H9 (cell line): ENCODE measurements at regions not wholly inside any gene's neighbourhood (a gene's known extent, or its start where the extent isn't known, plus 50 kb on each side); places are given as distances from the start of the nearest gene placed in this dataset.

ENCODE experiments used
- DNase-seq: peaks from one replicate; pipeline ENCODE4 v3.0.0-alpha.2; 2017
- H2AFZ ChIP-seq: one replicate; pipeline ENCODE4 v1.6.1; 2013; ENCODE audit warnings: mild to moderate bottlenecking, low read length, control low read depth, moderate library complexity
- H2AK5ac ChIP-seq: 2 replicates; pipeline ENCODE4 v1.6.1; 2013; ENCODE audit warnings: low read length, control low read depth, mixed read lengths; ENCODE audit not compliant: insufficient read length
- H2BK120ac ChIP-seq: one replicate; pipeline ENCODE4 v1.6.1; 2013; ENCODE audit warnings: low read depth, mild to moderate bottlenecking, low read length, control low read depth, inconsistent platforms; ENCODE audit not compliant: poor library complexity, severe bottlenecking
- H2BK12ac ChIP-seq: 2 replicates; pipeline ENCODE4 v1.6.1; 2013; ENCODE audit warnings: low read length, control low read depth, mixed read lengths, low read depth; ENCODE audit not compliant: insufficient read length
- H2BK15ac ChIP-seq: 2 replicates; pipeline ENCODE4 v1.6.1; 2013; ENCODE audit warnings: low read depth, low read length, control low read depth
- H2BK20ac ChIP-seq: one replicate; pipeline ENCODE4 v1.6.1; 2013; ENCODE audit warnings: low read depth, mild to moderate bottlenecking, low read length, control low read depth, inconsistent platforms; ENCODE audit not compliant: poor library complexity, severe bottlenecking
- H2BK5ac ChIP-seq: 2 replicates; pipeline ENCODE4 v1.6.1; 2013; ENCODE audit warnings: low read length, control low read depth, mixed read lengths; ENCODE audit not compliant: insufficient read length
- H3K14ac ChIP-seq: 2 replicates; pipeline ENCODE4 v1.6.1; 2013; ENCODE audit warnings: low read length, control low read depth; ENCODE audit not compliant: insufficient read depth
- H3K18ac ChIP-seq: 2 replicates; pipeline ENCODE4 v1.6.1; 2013; ENCODE audit warnings: low read depth, mild to moderate bottlenecking, mixed read lengths, low read length, control low read depth; ENCODE audit not compliant: insufficient read length
- H3K23ac ChIP-seq: 2 replicates; pipeline ENCODE4 v1.6.1; 2013; ENCODE audit warnings: low read length, control low read depth, mixed read lengths, low read depth; ENCODE audit not compliant: insufficient read length
- H3K23me2 ChIP-seq: 2 replicates; pipeline ENCODE4 v1.6.1; 2013; ENCODE audit warnings: low read depth, mild to moderate bottlenecking, mixed read lengths, low read length, control low read depth; ENCODE audit not compliant: insufficient read length, poor library complexity, severe bottlenecking
- H3K27ac ChIP-seq: 2 replicates; pipeline ENCODE4 v1.5.1; 2013; ENCODE audit warnings: low read length, control low read depth, mixed read lengths, low read depth; ENCODE audit not compliant: insufficient read length
- H3K27me3 ChIP-seq: 2 replicates; pipeline ENCODE4 v1.6.1; 2013; ENCODE audit warnings: low read length, control low read depth, inconsistent platforms; ENCODE audit not compliant: insufficient read depth
- H3K4ac ChIP-seq: 2 replicates; pipeline ENCODE4 v1.6.1; 2013; ENCODE audit warnings: low read depth, mild to moderate bottlenecking, control low read depth, inconsistent platforms, low read length, moderate library complexity
- H3K4me1 ChIP-seq: 2 replicates; pipeline ENCODE4 v1.6.1; 2013; ENCODE audit warnings: low read length, control low read depth, inconsistent platforms; ENCODE audit not compliant: insufficient read depth
- H3K4me2 ChIP-seq: 2 replicates; pipeline ENCODE4 v1.6.1; 2013; ENCODE audit warnings: low read length, control low read depth, mixed read lengths; ENCODE audit not compliant: insufficient read length, insufficient read depth
- H3K56ac ChIP-seq: 2 replicates; pipeline ENCODE4 v1.6.1; 2013; ENCODE audit warnings: low read depth, mild to moderate bottlenecking, mixed read lengths, low read length, control low read depth; ENCODE audit not compliant: insufficient read length
- H3K79me1 ChIP-seq: 2 replicates; pipeline ENCODE4 v1.6.1; 2013; ENCODE audit warnings: low read depth, mild to moderate bottlenecking, moderate library complexity, low read length, control low read depth, inconsistent platforms; ENCODE audit not compliant: insufficient read depth, poor library complexity, severe bottlenecking
- H3K79me2 ChIP-seq: 2 replicates; pipeline ENCODE4 v1.6.1; 2013; ENCODE audit warnings: low read length, control low read depth, inconsistent platforms; ENCODE audit not compliant: insufficient read depth
- H3K9ac ChIP-seq: 2 replicates; pipeline ENCODE4 v1.6.1; 2013; ENCODE audit warnings: low read length, control low read depth, mixed read lengths; ENCODE audit not compliant: insufficient read length; ENCODE audit errors: extremely low read depth
- H3K9me3 ChIP-seq: one replicate; pipeline ENCODE4 v1.6.1; 2013; ENCODE audit warnings: low read depth, low read length, inconsistent platforms; ENCODE audit not compliant: control insufficient read depth
- H3T11ph ChIP-seq: one replicate; pipeline ENCODE4 v1.6.1; 2013; ENCODE audit warnings: mild to moderate bottlenecking, low read length, control low read depth, inconsistent platforms
- H4K20me1 ChIP-seq: one replicate; pipeline ENCODE4 v1.6.1; 2013; ENCODE audit not compliant: control insufficient read depth, insufficient read length, insufficient read depth
- H4K5ac ChIP-seq: 2 replicates; pipeline ENCODE4 v1.6.1; 2013; ENCODE audit warnings: low read depth, mild to moderate bottlenecking, mixed read lengths, low read length, control low read depth; ENCODE audit not compliant: insufficient read length
- H4K8ac ChIP-seq: replicated peaks from 2 replicates; pipeline ENCODE4 v1.6.1; 2013; ENCODE audit warnings: low read length, control low read depth, mixed read lengths, low read depth; ENCODE audit not compliant: insufficient read length
- H4K91ac ChIP-seq: 2 replicates; pipeline ENCODE4 v1.6.1; 2013; ENCODE audit warnings: low read depth, mild to moderate bottlenecking, moderate library complexity, mixed read lengths, low read length, control low read depth; ENCODE audit not compliant: insufficient read length
- H3K27ac Mint-ChIP-seq, 3 experiments: 2 replicates in 2 of 3; 3 replicates in 1 of 3; pipeline ENCODE4 v1.8.0; 2020 to 2021; ENCODE audit warnings: mixed read lengths in 3 of 3, mild to moderate bottlenecking in 1 of 3, moderate library complexity in 1 of 3
- H3K27me3 Mint-ChIP-seq: 2 replicates; pipeline ENCODE4 v1.8.0; 2021; ENCODE audit warnings: low read depth, mild to moderate bottlenecking, moderate library complexity, mixed read lengths
- H3K36me3 Mint-ChIP-seq, 3 experiments: 2 replicates in 2 of 3; 3 replicates in 1 of 3; pipeline ENCODE4 v1.8.0; 2020 to 2021; ENCODE audit warnings: low read depth in 3 of 3, mixed read lengths in 3 of 3; ENCODE audit not compliant: insufficient read depth in 1 of 3
- H3K4me1 Mint-ChIP-seq, 2 experiments: 2 replicates each; pipeline ENCODE4 v1.8.0; 2020; ENCODE audit warnings: mixed read lengths in 2 of 2
- H3K4me3 Mint-ChIP-seq, 2 experiments: 2 replicates in 1 of 2; 3 replicates in 1 of 2; pipeline ENCODE4 v1.8.0; 2020 to 2021; ENCODE audit warnings: mild to moderate bottlenecking in 2 of 2, mixed read lengths in 2 of 2, moderate library complexity in 1 of 2
- H3K9me3 Mint-ChIP-seq, 2 experiments: 2 replicates in 1 of 2; 3 replicates in 1 of 2; pipeline ENCODE4 v1.8.0; 2020; ENCODE audit warnings: mild to moderate bottlenecking in 2 of 2, mixed read lengths in 2 of 2, moderate library complexity in 1 of 2
- WGBS: extraction: QIAGEN DNeasy Blood & Tissue Kit; methylation state at CpG from one replicate; pipeline ENCODE4 v1.1.7; 2013; ENCODE audit warnings: missing lambda C conversion rate, low lambda C conversion rate, mixed read lengths; ENCODE audit not compliant: insufficient read length; ENCODE audit errors: extremely low coverage; 5-methylcytosine and 5-hydroxymethylcytosine counted together
- TF ChIP-seq, protein P1 (sequence below): fragments of 200-600 bp; sonication (generic); conservative IDR thresholded peaks from 3 replicates; pipeline ENCODE4 v1.8.0; 2021; ENCODE audit warnings: antibody characterized with exemption, mild to moderate bottlenecking

DNA sequence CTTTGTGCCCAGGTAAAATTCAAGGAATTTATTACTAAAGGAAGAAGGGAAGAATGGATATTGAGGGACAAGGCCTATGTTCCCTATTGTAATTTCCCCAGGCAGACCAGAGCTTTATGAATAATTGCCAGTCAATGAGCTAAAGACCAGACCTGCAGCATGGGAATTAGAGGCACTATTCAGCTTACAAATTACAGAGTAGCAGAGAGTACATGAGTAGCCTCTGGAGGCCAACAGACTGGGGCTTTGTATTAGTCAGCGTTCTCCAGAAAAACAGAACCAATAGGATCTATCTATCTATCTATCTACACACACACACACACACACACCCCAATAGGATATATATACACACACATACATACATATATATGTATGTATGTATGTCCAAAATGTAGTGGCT, 120.0 kb upstream of the RPH3A start:
- H3K4me1 Mint-ChIP-seq = peaks cover 4 to 7% of the 10 kb centered on the region in 2 experiments
- H3K9me3 Mint-ChIP-seq = no peaks in the 10 kb centered on the region
- H3K4me2 ChIP-seq = no peak overlapping the region
- no peaks in the 10 kb centered on the region for H3K9me3 ChIP-seq
- H3K4me3 Mint-ChIP-seq = no peak overlapping the region
- no peak overlapping the region for H4K91ac ChIP-seq
- H3K14ac ChIP-seq = no peak overlapping the region
- WGBS = no CpG with 5 or more reads among the region's 1 CpG
- no peak overlapping the region for H2AFZ ChIP-seq
- H3K18ac ChIP-seq = no peak overlapping the region
- H3K36me3 Mint-ChIP-seq = no peaks in the 10 kb centered on the region
- H3K27ac ChIP-seq = no peak overlapping the region
- no peak overlapping the region for H4K5ac ChIP-seq
- H2AK5ac ChIP-seq = no peak overlapping the region
- H2BK12ac ChIP-seq = no peak overlapping the region
- H3T11ph ChIP-seq = no peak overlapping the region
- DNase-seq = no peak
- no peaks in the 10 kb centered on the region for H3K27me3 ChIP-seq
- H3K79me1 ChIP-seq = no peaks in the 10 kb centered on the region
- H3K23me2 ChIP-seq = no peaks in the 10 kb centered on the region
- no peaks in the 10 kb centered on the region for H3K4me1 ChIP-seq
- H3K4ac ChIP-seq = no peak overlapping the region
- no peak overlapping the region for H4K8ac ChIP-seq
- no peak overlapping the region for H2BK5ac ChIP-seq
- H4K20me1 ChIP-seq = no peaks in the 10 kb centered on the region
- H3K27me3 Mint-ChIP-seq = peaks cover 41% of the 10 kb centered on the region
- H2BK20ac ChIP-seq = no peak overlapping the region
- H2BK15ac ChIP-seq = no peak overlapping the region
- TF ChIP-seq, protein P1, sequence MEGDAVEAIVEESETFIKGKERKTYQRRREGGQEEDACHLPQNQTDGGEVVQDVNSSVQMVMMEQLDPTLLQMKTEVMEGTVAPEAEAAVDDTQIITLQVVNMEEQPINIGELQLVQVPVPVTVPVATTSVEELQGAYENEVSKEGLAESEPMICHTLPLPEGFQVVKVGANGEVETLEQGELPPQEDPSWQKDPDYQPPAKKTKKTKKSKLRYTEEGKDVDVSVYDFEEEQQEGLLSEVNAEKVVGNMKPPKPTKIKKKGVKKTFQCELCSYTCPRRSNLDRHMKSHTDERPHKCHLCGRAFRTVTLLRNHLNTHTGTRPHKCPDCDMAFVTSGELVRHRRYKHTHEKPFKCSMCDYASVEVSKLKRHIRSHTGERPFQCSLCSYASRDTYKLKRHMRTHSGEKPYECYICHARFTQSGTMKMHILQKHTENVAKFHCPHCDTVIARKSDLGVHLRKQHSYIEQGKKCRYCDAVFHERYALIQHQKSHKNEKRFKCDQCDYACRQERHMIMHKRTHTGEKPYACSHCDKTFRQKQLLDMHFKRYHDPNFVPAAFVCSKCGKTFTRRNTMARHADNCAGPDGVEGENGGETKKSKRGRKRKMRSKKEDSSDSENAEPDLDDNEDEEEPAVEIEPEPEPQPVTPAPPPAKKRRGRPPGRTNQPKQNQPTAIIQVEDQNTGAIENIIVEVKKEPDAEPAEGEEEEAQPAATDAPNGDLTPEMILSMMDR = no peak
- H3K56ac ChIP-seq = no peak overlapping the region
- no peak overlapping the region for H3K27ac Mint-ChIP-seq
- no peak overlapping the region for H3K23ac ChIP-seq
- H2BK120ac ChIP-seq = no peak overlapping the region
- no peak overlapping the region for H3K9ac ChIP-seq
- H3K79me2 ChIP-seq = no peaks in the 10 kb centered on the region
